SW 1271 (cell line): ENCODE measurements at regions not wholly inside any gene's neighbourhood (a gene's known extent, or its start where the extent isn't known, plus 50 kb on each side); places are given as distances from the start of the nearest gene placed in this dataset.

Source experiments
- DNase-seq, 2 experiments: peaks; one replicate each; lab custom pipeline; 2025; lab: John Stamatoyannopoulos, UW

DNA sequence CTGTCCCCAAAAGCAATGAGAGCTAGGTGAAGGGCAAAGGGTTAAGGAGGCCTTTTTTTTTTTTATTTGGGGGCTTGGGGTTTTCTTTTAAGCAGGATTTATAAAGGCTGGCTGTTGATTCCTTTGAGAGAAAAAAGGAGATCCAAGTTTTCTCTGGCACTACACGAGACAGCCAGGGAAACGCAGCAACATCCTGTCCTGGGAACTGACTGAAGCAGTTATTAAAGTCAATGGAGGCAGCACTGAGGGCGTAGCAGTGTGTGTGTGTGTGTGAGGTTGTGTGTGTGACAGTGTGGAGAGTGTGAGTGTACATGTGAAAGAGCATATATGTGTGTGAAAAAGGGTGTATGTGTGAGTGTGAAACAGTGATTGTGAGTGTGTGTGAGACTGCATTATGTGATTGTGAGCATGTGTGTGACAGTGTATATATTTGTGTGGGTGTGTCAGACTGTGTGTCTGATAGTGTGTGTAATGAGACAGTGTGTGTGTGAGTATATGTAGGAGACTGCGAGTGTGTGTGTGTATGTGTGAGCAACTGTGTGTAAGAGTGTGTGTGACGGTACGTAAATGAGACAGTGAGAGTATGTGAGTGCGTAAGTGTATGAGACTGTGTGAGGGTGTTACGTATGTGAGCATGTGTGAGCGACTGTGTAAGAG is 65.9 kb upstream of the TIAM1 start:
- DNase-seq, result no peak

DNA sequence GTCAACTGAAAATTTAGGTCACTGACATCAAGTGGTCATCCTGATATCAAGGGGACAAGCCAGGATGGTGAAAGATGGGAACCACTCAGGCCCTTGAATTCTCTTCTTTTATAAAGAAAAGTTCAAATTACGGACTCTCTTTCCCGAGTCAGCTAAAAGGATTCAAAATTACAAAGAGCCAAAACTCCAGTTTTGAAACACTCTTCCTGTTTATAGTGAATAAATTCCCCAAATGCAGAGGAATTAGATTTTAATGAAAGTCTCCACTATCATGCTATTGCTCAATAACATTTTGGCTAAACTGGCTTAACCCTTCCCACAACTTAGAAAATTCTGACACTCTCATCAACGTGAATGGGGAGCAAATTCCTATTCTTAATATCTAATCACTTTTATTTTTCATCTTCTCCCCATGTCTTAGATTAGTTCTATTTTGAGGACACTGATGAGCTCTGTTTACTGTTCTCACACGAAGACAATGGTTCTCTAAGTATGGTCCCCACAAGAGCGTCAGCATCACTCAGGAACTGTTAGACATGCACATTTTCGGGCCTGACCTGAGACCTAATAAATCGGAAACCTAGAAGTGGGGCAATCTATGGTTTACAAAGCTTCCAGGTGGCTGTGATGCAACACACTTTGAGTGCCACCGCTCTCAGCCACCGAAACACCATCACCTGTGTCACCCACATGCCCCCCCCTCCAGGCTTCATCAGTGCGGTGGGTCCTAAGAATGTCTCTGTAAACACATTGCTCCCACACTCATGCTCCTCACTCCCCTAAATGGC is 64.4 kb upstream of the TIAM1 start:
- DNase-seq, result no peak

DNA sequence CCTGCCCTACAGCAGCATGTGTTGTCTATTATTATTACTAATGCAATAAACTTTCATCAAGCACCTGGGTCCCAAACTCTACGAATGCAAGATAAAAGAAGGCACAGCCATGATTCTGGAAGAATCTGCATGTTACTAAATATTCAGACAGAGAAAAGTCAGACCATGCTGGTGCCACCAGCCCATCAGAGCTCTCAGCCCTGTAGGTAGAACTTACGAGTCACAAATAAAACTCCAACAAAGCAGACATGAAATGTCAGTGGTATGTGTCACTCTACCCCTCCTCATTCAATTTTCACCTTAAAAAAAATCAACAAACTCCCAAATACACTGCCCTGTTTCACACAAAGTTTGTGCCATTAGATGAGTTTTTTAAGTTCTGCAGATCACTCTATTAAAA is 62.4 kb upstream of the TIAM1 start:
- no peak for DNase-seq

DNA sequence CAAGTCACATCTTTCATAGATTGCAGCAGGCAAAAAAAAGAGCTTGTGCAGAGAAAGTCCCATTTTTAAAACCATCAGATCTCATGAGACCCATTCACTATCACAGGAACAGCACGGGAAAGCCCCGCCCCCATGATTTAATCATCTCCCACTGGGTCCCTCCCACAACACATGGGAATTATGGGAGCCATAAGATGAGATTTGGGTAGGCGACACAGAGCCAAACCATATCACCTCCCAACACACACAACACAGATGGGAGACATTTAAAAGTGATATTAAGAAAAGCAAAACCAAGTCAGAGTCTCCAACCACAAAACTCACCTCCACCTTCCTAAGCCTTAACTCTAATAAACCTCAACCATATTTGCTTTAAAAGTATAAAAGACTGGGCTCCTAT is 61.5 kb upstream of the TIAM1 start:
- no peak for DNase-seq

DNA sequence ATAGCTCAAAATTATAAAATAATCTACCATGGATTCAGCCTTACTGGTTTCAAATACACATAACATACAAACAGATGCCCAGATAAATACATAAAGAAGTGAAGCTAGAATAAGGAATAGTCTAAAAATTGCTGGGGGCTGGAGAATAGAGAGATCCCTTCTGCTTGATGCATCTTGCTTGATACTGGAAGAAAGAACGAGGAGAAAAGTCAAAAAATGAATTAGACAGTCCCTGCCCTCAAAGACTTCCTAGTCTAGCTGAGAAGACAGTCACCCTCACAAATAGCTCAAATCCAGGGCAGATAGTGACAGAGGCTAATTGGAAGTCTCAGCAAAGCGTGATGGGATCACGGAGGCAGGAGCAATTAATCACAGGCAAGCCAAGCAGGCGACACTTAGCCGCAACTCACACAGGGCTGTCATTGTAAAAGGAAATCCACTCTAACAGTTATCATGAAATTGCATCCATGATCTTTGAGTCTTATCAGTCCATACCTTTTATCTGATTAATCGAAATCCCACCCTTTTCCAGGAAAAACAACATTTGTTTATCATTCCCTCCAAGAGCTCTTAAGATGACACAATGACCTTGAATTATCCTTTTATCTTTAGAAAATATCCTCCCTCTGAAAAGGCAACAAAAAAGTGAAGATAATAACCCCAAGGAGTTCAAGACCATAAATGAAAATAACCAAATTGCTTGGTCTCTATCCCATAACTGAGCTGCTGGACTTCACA is 59.7 kb upstream of the TIAM1 start:
- no peak for DNase-seq

DNA sequence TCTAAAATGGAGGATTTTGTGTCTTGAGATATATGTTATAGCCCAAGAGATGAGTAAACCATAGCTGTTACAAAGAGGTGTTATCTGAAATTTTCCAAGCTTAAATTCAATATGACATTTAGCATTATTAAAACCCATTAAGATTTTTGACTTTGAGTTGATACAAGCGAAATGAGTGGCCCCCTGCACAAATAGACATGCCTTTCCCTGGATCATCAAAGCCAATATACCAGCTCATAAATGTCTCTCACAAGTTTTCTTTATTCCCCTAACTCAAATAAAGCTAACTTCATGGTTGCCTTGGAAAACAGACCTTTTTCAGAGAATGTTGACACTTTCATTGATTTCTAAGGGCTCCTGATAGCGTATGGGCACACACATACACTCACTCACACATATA is 55.5 kb upstream of the TIAM1 start:
- no peak for DNase-seq

DNA sequence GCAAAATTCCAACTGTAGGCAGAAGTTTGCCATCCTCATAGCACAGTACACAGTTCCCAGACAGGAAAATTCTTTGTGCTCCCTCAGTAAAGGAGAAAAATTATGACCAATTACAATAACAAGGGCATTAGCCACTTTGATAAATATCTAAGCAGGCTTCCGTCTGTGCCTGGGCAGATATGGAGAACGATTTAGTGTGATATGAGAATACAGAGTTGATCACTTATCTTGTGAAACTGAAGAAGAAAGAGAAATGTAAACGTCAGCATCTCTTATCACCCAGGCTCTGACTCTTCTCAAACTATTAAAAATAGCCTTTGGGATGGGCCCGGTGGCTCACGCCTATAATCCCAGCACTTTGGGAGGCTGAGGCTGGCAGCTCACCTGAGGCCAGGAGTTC is 54.5 kb upstream of the TIAM1 start:
- DNase-seq, result no peak

DNA sequence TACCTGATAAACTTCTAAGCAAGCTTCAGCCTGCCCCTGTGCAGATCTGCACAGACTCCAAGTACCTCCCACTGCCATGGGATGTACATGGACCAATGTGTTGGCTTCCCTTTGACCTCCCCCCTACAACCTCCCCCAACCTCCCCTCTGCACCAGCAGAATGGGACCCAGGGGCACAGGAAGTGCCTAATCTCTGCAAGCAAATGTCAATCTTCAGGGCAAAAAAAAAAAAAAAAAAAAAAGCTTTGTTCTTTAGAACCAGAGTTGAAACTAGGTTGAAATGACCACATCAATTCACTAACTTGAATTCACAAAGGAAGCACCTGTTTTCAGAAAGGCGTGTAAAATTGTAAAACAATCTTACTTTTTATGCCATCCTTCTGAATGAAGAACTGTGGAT is 53.9 kb upstream of the TIAM1 start:
- no peak for DNase-seq

DNA sequence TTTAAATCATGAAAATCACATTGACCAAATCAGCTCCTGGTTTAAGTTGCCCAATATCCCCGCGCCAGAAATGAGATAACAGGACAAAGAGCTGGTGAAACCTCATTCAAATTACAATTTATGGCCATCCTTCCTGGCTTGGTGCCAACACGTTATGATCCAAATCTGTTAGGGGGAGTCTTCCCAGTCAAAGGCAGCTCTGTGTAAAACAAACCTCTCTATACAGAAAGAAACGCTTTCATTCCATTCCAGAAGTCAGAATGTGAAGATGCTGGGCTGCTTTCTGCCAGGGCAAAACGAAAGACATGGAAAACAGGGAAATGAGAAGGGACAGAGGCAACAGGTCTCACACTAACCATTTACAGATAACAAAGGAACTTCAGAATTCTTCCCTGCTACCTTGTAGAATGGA is 53.5 kb upstream of the TIAM1 start:
- DNase-seq, result no peak

DNA sequence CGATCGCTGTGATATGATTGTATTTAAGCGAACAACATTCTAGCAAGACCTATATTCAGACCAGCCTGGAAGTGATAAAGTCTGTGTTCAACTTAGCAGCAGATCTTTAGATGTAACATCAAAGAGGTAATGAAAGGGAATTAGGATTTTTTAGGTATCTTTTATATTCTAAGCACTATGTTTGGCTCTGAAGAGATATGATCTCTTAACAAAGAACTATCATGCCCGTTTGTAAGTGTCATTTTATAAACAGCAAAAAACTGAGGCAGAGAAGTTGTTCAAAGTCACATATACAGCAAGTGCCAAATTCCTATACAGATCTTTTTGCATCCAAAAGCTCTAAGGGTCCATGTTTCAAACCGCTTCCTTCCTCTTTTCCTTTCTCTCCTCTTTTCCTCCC is 53.0 kb upstream of the TIAM1 start:
- DNase-seq, result no peak

DNA sequence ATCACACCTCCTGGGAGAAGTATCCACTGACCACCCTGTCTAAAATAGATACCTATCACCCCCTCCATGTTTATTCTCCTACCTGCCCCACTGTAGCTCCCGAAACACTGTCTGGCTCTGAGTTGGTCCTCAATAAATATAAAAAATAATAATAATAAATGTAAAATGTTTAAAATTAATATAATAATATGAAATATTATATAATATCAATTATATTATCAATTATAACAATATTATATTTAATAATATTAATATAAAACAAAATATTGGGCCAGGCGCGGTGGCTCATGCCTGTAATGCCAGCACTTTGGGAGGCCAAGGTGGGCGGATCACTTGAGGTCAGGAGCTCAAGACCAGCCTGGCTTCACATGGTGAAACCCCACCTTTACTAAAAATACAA is 52.3 kb upstream of the TIAM1 start:
- no peak for DNase-seq

DNA sequence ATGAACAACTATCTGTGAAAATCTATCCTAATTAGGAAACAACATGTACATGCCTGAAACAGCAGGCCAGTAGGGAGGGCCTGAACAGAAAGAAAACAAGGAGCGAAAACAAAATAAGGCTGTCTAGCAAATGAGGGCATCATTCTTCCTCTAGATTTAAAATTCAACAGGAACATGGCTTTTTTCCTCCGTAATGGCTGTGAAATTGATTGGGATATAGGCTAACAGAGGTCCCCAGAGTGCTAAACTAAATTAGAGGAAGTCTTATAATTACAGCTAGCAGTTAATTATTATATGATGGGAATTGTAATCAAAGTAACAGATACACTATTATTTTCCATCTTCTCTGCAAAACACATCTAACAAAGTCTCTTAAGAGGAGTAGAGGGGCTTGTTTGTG is 51.7 kb upstream of the TIAM1 start:
- no peak for DNase-seq

DNA sequence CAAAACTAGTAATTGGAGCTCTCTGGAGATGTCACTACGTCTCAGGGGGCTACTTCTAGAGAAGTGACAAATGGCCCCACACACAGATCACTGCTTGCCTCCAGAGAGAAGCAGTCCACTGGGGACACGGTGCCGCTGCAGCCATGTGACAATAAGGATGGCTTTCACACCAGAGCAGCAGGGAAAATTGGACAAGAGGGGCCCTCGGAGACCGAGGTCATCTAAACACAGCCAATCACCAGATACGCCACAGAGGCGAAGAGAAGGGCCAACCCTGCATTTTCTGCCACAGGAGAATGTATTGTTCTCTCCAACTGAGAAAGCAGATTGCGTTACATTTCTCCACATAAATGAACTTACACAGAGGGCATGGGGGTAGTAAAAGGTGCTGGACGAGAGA is 51.2 kb upstream of the TIAM1 start:
- DNase-seq, result no peak

DNA sequence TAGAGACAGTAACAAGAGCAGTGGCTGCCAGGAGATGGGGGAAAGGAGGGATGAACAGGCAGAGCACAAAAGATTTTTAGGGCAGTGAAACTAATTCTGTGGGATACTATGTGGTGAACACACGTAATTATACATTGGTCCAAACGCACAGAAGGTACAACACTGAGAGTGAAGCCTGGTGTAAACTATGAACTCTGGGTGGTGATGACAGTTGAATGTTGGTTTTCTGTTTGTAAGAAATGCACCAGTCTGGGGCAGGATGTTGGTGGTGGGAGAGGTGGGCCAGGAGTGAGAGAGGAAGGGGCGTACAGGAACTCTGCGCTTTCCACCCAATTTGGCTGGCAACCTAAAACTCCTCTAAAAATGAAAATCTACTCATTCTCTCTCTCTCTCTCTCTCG is 50.2 kb upstream of the TIAM1 start:
- no peak for DNase-seq
